GM19467 (cell line): ENCODE measurements at regions not wholly inside any gene's neighbourhood (a gene's known extent, or its start where the extent isn't known, plus 50 kb on each side); places are given as distances from the start of the nearest gene placed in this dataset.
"Not testable (repeated sequence)": the region's sequence is repeated elsewhere in the genome, so short reads cannot be mapped to it uniquely, and the experiment has no call there.

Experiments used
- ATAC-seq: cut with Tn5 transposase; IDR thresholded peaks from one replicate; pipeline ENCODE4 v1.9.1; 2021; ENCODE audit warnings: mild to moderate bottlenecking, moderate library complexity; ENCODE audit not compliant: unreplicated experiment

DNA sequence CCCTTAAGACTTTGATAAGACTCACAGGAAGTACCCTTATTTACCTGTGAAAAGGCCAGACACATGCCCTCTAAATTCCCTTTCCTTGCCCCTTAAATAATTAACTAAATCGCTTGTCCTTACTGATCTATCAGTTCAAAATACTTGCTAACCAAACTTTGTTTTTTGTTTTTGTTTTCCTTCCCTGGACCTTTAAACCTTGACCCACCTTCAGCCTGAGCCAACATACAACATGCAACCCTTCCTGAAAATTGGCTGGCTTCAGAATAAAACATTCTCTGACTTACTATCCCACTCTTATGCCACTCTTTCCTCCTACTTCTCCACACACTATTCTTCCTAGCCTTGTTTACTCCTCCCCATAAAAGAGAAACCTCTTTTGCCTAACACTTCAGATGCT lies 448.1 kb upstream of the TRAM1L1 start:
- no peak for ATAC-seq

DNA sequence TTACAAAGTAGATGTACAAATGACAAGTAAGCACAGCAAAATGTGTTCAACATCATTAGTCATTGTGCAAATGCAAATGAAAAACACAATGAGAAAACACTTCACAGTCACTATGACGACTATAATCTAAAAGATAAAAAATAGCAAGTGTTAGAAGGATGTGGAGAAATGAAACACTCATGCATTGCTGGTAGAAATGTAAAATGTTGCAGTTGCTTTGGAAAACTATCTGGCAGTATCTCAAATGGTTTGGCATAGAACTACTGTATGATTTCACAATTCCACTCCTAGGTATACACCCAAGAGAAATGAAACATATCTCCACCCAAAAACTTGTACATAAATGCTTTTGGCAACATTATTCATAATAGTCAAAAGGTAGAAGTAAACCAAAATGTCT lies 459.7 kb upstream of the TRAM1L1 start:
- no peak for ATAC-seq

DNA sequence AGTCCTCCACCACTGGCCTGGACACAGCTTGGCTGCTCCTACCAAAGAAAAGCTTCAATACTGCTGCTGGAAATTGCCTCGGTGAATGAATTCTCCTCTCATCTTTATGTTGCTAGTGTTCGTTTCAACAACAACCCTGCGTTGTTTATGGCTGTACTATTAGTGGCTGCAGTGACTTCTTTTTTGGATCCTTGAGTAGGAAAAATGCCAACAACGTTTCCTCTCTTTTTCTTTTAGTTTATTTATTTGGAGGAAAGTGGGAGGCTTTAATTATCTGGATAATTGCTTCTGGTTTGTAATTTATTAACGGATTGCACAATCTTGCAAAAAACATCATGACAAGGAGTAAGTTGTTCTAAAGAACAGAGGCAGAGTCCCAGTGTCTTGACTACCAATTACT lies 464.1 kb upstream of the TRAM1L1 start:
- ATAC-seq = no peak

DNA sequence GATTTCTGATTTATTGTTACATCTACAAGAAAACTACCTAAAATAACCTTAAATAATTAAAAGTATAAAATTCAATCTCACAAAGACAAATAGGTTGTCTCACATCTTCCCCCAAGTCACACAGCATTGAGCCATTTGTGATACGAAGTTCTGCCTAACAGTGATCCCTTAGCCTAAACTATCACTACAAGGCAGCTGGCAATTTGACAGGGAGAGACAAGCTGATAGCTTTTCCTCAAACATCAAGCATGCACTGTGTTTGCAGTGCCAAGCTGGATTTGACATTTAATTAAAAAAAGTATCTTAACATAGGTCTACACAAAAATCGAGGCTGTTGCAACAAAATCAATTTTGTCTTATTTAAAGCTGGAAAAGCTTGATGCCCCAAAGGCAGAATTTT lies 464.7 kb upstream of the TRAM1L1 start:
- ATAC-seq = no peak

DNA sequence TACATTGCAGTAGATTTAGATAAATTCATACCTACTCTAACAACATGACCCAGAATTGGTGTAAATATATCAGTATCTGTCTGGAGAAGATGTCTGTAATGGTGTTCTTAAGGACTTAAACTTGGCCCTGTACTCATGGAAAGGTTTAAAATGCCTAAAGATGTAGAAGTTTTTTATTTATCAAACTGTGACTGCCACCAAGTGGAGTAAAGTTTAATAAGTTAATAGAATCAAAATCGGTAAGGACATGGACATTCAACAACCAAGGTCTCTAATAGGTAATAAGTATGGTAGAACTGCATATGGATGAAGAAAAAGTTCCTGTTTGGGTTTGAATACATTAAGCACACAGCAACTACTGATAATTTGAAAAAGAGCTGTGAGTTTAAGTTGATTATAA lies 474.0 kb upstream of the NDST3 start:
- no peak for ATAC-seq

DNA sequence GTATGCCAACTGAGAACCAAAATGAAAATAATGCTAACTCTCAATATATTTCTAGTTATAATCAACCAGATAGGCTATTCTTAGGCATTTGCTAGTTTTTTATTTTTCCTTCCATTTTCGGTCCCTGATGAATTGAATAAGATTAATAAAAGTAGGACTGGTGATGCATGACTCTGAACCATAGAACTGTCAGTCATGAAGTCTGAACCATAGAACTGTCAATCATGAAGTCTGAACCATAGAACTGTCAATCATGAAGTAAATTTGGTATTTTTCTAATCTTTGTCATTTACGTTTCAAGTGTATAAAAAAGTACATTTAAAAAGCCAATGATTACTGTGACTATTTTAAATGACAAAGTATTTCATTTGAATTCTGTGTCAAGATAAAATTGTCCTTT lies 460.2 kb upstream of the NDST3 start:
- ATAC-seq = no peak

DNA sequence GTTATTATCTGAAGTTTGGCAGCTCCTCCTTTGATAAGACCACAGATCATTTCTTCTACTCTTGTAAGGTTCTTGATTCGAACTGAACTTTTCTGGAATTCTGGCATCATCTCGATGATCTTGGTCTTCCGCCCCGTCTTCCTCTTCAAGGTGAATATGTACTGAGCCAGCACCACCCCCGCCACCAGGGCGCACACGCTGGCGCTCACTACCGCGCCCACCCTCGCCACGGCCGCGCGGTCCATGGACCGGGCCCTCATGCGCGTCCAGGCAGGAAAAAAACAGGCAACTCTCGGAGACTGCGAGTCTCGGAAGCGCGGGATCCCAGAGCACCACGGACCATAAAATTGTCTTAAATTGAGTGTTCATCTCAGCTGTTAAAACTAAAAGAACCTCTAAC lies 458.4 kb upstream of the NDST3 start:
- no peak for ATAC-seq

DNA sequence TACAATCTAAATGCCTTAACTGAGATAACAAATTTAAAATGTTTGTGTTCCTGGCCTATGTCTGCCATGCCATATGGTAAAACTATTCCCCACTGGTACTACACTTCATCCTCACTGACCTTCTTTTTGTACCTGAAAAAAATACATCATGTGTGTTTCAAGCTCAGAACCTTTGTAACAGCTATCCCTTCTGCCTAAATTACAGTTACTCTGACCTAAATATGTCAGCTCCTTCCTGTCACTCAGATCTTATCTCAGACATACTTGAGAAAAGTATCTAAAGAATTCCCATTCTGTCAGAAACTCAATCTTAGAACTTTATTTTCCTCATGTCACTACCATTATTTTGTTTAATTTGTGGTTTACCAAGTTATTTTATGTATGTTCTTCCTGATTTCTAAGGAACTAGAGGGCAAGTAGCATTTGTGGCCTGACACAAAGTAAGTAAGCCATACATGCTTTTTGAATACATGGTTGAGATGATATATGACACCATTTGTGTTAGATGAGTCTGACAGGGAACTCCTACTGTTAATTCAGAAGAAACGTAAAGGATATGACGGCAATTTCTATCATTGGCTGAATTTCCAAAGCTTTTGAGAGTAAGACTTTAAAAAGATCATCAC lies 456.5 kb upstream of the NDST3 start:
- ATAC-seq = no peak

DNA sequence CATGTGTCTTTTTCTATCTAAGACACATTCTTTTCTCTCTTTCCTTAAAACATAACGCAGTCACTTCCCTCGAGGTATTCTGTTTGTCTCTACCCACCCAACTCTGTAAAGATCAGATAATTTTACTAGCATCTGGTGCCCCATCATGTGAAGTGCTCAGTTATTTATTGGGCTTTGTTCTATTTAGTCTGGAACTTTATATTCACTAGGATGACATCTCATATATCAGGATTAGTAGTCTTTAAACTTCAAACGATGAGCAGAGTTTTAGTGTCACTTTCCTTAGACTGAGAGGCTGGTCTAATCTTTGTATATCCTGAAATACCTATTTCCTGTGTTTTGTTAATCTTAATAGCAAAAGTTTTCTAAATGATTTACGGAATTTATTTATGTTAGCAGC lies 445.5 kb upstream of the NDST3 start:
- no peak for ATAC-seq

DNA sequence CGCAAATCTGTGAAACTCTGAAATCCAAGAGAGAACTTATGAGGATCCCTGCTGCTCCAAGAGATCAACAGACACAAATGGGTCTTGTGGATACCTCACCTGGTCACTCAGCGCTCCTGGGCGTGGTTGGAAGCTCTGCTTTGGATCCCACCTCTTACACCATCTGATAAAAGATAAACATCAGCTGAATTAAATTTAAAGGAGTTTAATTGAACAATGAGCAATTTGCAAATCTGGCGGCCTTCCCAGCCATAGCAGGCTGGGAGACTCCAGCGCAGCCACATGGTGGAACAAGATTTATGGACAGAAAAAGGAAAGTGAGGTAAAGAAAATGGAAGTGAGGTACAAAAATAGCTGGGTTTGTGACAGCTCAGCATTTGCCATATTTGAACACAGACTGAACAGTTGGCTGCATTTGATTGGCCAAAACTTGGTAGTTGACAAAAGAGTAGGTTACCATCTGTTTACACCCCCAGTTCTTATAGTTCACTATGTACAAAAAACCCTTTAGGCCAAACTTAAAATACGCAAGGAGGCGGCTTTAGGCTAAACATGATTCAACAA lies 437.3 kb upstream of the NDST3 start:
- no peak for ATAC-seq

DNA sequence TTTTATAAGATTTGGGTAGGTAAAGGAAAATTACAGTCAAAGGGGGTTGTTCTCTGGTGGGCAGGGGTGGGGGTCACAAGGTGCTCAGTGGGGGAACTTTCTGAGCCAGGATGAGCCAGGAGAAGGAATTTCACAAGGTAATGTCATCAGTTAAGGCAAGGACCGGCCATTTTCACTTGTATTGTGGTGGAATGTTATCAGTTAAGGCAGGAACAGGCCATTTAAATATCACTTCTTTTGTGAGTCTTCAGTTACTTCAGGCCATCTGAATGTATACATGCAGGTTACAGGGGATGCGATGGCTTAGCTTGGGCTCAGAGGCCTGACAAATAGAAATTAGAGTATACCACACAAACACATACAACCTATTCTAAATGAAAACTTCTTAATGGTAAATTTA lies 434.9 kb upstream of the NDST3 start:
- ATAC-seq = not testable (repeated sequence)

DNA sequence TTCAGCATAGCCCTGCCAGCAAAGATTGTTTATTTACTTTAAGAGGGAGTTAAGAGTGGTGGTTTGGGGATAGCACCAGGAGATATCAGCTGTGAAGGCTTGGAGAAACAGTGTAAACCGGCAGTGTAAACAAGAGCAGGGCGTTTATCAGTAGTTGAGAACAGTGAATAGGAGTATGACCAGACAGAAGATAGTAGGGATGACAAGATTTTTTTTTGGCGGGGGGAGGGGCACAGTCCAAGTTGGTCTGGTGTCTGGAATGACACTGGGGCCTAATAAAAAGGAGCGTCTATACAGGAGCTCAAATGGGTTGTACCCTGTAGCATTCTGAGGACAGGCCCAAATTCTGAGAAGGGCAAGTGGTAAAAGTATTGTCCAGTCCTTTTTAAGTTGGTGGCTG lies 433.4 kb upstream of the NDST3 start:
- not testable (repeated sequence) for ATAC-seq

DNA sequence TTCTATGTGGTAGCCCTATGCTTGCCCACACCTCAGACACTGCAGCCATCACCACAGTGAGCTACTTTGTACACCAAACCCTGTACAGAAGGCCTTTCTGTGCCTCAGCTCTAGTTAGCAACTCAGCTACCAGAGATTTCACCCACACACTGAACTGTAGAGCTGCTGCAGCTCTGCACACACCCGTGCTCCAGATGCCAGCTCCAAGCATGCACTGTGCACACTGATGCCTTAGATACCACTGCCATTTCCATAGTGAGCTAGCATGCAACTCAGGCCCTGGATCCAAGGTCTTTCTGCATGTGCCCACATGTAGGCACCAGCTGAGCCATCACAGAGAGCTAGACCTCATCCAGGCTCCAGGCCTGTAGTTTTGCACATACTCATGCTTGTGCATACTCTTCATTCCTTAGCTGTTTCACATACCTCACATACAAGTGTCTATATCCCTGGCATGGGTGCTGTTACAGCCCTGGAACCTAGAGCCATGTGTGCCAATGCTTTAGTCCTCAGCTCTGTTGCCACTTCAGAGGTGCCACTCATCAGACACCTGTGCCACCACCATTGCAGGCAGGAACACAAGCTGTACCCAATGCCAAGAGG lies 423.5 kb upstream of the NDST3 start:
- ATAC-seq = no peak

DNA sequence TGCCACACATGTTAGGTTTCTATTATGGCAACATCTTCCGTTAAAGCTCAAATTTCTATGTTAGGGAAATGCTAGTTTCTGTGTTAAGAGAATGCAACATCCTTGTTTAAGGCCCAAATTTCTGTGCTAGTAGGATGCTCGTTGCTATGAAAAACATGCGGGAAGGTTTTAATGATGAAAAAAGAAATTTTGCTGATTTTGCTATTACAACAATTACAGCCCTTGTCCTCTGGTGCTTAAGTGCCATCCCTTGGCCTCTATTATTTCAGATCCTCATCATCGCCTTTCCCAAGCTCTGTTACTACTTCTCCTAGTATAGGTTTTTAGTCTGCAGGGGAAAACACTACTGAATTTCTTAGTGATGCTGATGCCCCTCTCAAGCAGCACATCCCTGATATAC lies 412.6 kb upstream of the NDST3 start:
- ATAC-seq = no peak

DNA sequence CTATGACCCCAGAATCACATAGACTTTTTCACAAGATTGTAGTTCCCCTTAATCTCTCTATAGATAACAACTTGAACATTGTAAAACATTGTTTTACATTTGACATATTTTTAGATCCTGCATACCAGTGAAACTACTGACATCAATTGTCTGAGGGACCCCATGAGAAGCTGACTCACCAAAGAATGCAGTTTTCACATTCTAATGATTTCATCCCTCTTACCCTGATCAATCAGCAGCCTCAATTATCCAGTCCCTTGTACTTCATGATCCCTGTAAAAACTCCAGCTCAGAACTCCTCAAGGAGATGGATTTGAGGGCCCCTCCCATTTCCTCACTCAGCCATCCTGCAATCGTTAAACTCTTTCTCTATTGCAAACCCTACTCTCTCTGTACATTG lies 411.0 kb upstream of the NDST3 start:
- ATAC-seq = no peak

DNA sequence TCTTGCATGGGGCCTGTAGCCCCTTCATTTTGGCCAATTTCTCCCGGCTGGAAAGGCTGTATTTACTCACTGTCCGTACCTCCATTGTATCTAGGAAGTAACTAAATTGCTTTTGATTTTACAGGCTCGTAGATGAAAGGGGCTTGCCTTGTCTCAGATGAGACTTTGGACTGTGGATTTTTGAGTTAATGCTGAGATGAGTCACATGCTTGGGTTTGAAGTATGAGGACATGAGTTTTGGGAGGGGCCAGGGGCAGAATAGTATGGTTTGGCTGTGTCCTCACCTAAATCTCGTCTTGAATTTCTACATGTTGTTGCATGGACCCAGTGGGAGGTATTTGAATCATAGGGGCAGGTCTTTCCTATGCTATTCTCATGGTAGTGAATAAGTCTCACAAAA lies 407.6 kb upstream of the NDST3 start:
- ATAC-seq = no peak

DNA sequence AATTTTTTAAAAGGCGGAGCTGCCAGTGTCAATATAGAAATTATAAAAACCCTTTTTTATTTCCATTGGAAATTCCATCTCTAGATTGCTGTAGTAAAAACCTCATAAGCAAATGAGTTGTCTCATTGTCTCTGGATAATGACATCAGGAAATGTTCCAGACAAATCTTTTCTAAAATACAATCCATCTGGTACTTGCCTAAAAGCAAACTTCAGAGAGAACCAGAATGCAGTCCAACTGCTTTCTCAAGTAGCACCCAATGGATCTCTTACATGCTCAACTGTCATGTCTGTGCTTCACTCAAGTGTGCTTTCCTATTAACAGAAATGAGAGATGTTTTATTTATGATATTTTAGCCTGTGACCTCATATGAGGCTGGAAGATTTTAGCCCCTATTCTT lies 399.6 kb upstream of the NDST3 start:
- no peak for ATAC-seq

DNA sequence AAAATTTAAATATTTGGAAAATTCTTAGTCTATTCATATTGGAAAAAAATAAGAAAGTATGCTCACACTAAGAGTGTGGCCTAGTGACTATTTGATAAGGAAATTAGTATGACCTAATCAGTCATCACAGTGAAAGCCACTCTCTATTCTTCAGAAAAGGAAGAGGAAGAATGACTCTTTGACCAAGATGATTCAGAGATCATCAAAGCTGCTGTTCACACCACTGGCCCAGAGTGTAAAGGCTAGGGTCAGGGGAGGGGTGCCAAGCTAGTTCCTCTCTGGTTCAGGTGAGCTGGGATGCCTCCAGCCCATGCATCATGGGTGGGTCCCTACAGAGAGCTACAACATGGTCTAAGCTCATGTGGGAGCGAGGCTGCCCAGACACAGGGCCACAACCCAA lies 396.9 kb upstream of the NDST3 start:
- ATAC-seq = no peak

DNA sequence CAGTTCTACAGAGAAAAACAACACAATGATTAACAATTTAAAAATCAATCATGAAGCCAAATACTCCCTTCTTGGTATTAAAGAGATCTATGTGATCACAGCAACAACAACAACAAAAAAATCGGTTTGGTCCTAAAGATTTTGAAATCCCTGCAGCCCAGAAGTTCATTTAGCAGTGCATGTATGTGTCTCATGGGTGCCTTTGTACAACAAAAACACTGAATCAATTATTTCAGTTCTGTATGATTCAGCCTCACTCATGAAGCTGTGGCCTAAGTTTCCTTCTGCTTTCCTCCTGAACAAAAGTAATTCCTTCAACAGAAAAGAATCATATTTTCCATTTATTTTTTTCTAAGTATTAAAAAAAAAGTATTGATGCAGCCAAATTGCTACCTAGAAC lies 393.4 kb upstream of the NDST3 start:
- ATAC-seq = no peak

DNA sequence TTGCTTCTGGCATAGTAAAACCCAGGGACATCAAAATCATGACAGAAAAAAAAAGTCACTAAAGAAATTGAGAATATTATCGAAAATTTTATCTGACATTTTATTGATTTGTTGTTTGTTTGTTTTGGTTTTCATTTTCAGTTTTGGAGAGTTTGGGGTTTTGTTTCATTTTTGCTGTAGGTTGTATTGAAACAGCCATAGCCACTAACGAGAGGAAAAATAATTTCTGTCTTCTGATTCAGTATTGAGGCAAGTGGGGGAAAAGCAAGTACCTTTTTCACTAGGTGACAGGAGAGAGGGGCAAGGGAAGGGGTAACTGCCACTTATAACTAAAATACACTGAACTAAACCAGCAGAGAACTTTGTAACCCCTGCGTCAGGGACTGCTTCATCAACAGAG lies 392.8 kb upstream of the NDST3 start:
- no peak for ATAC-seq

DNA sequence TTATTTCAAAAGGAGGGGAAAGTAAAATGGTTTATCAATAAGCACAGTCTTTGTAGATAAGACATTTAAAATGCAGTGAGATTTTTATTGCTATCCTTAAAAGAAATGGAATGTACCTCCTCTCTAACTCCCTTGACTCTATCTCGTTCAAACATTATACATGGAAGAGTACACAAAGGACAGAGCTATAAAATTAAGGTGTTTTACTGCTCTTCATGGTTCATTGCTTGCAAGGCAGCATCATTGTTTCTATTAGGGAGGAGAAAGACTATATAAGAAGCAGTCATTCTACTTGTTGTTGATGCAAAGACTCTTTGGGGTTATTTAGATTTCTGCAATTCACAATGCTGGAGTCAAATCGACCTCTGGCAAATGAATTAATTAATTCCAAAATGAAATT lies 380.2 kb upstream of the NDST3 start:
- no peak for ATAC-seq

DNA sequence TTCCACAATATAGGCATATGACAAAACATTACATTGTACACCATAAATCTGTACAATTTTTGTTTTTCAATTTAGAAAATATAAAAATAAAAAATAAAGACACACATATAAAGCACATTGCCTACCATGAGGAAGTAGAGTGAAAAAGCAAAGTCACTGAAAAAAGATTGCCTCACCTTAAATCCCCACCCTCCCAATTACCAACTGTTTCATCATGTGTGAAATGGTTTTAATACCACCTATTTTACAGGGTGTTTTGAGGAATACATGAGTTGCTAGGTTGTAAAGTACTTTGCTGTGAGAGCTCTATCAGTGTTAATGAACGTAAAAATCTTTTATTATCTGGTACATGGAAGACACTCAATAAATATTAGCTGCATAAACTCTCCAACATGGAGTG lies 373.6 kb upstream of the NDST3 start:
- no peak for ATAC-seq
